RWPE2 (cell line): ENCODE measurements at regions not wholly inside any gene's neighbourhood (a gene's known extent, or its start where the extent isn't known, plus 50 kb on each side); places are given as distances from the start of the nearest gene placed in this dataset.

Source experiments
- ATAC-seq: fragments of 200-7000 bp; cut with Tn5 transposase; 3 replicates; pipeline ENCODE4 v1.9.1; 2021; ENCODE audit warnings: low read depth
- DNase-seq: peaks from one replicate; pipeline ENCODE4 v3.0.0-alpha.2; 2020; ENCODE audit warnings: low spot score
- H3K27ac ChIP-seq: fragments of 450-650 bp; 2 replicates; pipeline ENCODE4 v1.5.1; 2017; ENCODE audit warnings: mild to moderate bottlenecking; ENCODE audit not compliant: poor library complexity, severe bottlenecking
- H3K27me3 ChIP-seq: fragments of 250-450 bp; sonication (Bioruptor Pico); 2 replicates; pipeline ENCODE4 v1.5.1; 2021; ENCODE audit warnings: mild to moderate bottlenecking, moderate library complexity; ENCODE audit not compliant: insufficient read depth, poor library complexity, severe bottlenecking
- H3K36me3 ChIP-seq: fragments of 250-450 bp; sonication (Bioruptor Pico); 2 replicates; pipeline ENCODE4 v1.5.1; 2020; ENCODE audit warnings: low read depth, mild to moderate bottlenecking, moderate library complexity
- H3K4me1 ChIP-seq: fragments of 250-450 bp; sonication (Bioruptor Pico); 2 replicates; pipeline ENCODE4 v1.5.1; 2021; ENCODE audit warnings: mild to moderate bottlenecking, moderate library complexity; ENCODE audit not compliant: insufficient read depth, poor library complexity, severe bottlenecking
- H3K4me3 ChIP-seq: fragments of 250-450 bp; sonication (Bioruptor Pico); 2 replicates; pipeline ENCODE4 v1.5.1; 2021; ENCODE audit warnings: mild to moderate bottlenecking, moderate library complexity; ENCODE audit not compliant: severe bottlenecking
- H3K9me3 ChIP-seq: fragments of 250-450 bp; sonication (Bioruptor Pico); 2 replicates; pipeline ENCODE4 v1.5.1; 2021; ENCODE audit warnings: mild to moderate bottlenecking, moderate library complexity; ENCODE audit not compliant: severe bottlenecking
- TF ChIP-seq, protein P1 (sequence below): fragments of 450-650 bp; IDR thresholded peaks from one replicate; pipeline ENCODE4 v1.5.1; 2017; ENCODE audit warnings: mild to moderate bottlenecking, moderate library complexity; ENCODE audit not compliant: poor library complexity, severe bottlenecking

DNA sequence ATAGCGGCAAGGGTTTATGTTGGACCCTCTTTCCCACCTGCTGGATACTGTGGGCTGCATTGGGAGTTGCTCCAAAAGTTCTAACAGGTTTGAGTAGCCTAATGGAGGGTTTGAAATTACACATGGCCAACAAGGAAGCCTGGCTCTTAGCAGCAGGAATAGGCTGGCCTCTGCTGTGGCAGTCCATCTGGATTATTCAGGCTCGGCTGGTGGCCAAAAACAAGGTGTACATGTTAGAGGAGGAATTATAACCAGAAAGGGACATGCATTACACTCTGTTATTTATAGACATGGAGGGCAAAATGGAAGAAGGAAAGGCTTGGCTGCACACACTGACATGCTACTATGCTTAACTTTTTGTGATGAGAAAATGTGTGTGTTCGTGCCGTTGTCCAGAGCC lies 61.1 kb upstream of the NRXN1 start:
- no peaks in the 10 kb centered on the region for H3K27me3 ChIP-seq
- no peak for DNase-seq

DNA sequence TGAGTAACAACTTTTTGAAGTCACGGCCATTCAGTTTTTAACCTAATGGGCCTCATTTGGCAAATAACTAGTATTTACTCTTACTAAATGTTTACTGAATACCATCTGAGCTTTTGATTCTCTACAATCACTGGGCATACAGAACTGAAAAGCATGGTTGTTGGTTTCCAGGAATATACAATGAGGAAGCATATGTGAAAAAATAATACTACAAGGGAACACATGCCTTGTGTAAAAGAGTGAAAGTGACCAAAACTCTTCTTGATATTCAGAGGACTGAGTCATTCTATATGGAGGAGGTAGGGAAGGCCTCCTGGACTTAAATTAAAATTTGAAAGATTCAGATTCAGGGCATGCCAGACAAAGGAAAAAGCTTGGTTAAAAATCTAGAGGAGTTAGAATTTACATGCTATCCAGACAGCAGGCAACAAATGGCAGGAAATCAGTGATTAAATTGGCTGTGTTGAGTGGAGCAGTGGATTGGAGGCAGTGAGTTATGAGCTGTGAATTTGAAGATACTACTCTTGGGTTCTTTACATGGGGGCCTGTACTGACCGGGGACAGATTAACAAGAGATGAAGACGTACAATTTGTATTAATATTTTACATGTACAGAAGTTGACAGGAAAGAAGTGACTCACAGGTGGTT lies 53.6 kb upstream of the NRXN1 start:
- Histone ChIP-seq H3K9me3 (no peaks in the 10 kb centered on the region), H3K36me3 (no peaks in the 10 kb centered on the region), H3K27ac (no peak overlapping the region), H3K4me1 (no peaks in the 10 kb centered on the region), H3K4me3 (no peak overlapping the region), H3K27me3 (no peaks in the 10 kb centered on the region)
- TF ChIP-seq, protein P1, sequence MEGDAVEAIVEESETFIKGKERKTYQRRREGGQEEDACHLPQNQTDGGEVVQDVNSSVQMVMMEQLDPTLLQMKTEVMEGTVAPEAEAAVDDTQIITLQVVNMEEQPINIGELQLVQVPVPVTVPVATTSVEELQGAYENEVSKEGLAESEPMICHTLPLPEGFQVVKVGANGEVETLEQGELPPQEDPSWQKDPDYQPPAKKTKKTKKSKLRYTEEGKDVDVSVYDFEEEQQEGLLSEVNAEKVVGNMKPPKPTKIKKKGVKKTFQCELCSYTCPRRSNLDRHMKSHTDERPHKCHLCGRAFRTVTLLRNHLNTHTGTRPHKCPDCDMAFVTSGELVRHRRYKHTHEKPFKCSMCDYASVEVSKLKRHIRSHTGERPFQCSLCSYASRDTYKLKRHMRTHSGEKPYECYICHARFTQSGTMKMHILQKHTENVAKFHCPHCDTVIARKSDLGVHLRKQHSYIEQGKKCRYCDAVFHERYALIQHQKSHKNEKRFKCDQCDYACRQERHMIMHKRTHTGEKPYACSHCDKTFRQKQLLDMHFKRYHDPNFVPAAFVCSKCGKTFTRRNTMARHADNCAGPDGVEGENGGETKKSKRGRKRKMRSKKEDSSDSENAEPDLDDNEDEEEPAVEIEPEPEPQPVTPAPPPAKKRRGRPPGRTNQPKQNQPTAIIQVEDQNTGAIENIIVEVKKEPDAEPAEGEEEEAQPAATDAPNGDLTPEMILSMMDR, result no peak
- DNase-seq, result no peak
- ATAC-seq, result no peak

More for the DNA sequence above, 61.1 kb upstream of the NRXN1 start:
- H3K9me3 ChIP-seq, result no peaks in the 10 kb centered on the region
- TF ChIP-seq, protein P1, result no peak
- no peak for ATAC-seq
- no peak overlapping the region for H3K27ac ChIP-seq
- no peak overlapping the region for H3K4me3 ChIP-seq
- no peaks in the 10 kb centered on the region for H3K36me3 ChIP-seq
- H3K4me1 ChIP-seq, result no peaks in the 10 kb centered on the region

DNA sequence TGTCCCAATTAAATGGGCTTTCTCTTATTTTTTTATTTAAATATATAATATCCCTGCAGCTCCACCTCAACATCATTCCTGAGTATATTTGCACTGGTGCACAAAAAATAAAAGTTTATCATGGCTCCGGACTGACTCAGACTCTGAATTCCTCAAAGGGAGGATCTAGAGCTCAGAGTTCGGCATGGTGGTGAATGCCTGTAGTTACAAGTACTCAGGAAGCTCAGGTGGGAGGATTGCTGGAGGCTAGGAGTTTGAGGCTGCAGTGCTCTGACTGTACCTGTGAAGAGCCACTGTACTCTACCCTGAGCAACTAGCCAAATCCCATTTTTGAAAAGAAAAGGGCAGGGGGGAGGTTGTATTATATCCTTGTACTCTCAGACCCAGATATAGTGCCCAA lies 52.8 kb upstream of the NRXN1 start:
- no peaks in the 10 kb centered on the region for H3K9me3 ChIP-seq
- no peak overlapping the region for H3K27ac ChIP-seq
- H3K4me1 ChIP-seq, result no peaks in the 10 kb centered on the region
- H3K4me3 ChIP-seq, result no peak overlapping the region
- peak; percentile 25; the same call in 1 of the 3 replicates for ATAC-seq
- no peaks in the 10 kb centered on the region for H3K27me3 ChIP-seq
- H3K36me3 ChIP-seq, result no peaks in the 10 kb centered on the region
- no peak for DNase-seq
- TF ChIP-seq, protein P1, result no peak
